ENCODE measurements at regions not wholly inside any gene's neighbourhood (a gene's known extent, or its start where the extent isn't known, plus 50 kb on each side); places are given as distances from the start of the nearest gene placed in this dataset.

GRCh38 chr11:106281455-106282173 lies 204.2 kb downstream of the AASDHPPT start:
- H2AFZ ChIP-seq (ENCODE audit: insufficient read depth, low read depth, low read length, poor library complexity, severe bottlenecking), result no peak overlapping the region
- WGBS (ENCODE audit: insufficient coverage), result 100% methylated on average over 2 of the region's 3 CpGs
- H3K36me3 ChIP-seq (replicated peaks in 1 of 2; ENCODE audit: control insufficient read depth in 1 of 2, insufficient read depth in 2 of 2, low read length in 2 of 2), result no peaks in the 10 kb centered on the region
- Mint-ChIP-seq H3K4me3 (no peak overlapping the region), H3K9me3 (peaks cover 2 to 5% (median 3%) of the 10 kb centered on the region in 7 donors), H3K36me3 (no peaks in the 10 kb centered on the region), H3K27ac (no peak overlapping the region), H3K4me1 (no peaks in the 10 kb centered on the region), H3K27me3 (ENCODE audit: low read depth in 3 of 3) (no peaks in the 10 kb centered on the region)
- H3K4me2 ChIP-seq (replicated peaks; ENCODE audit: extremely low read depth, low read length, poor library complexity, severe bottlenecking), result no peak overlapping the region
- H3K79me2 ChIP-seq (ENCODE audit: insufficient read depth, low read length), result no peaks in the 10 kb centered on the region
- H3K4me3 ChIP-seq (replicated peaks in 1 of 3; ENCODE audit: low read depth in 2 of 3, low read length in 3 of 3), result no peak overlapping the region
- H4K20me1 ChIP-seq (ENCODE audit: insufficient read depth, low read length), result no peaks in the 10 kb centered on the region
- TF ChIP-seq CTCF (IDR thresholded peaks at IDR 0.05), result no peak
- H3K27ac ChIP-seq (ENCODE audit: low read depth in 1 of 2, low read length in 2 of 2), result no peak overlapping the region
- no peaks in the 10 kb centered on the region for H3K27me3 ChIP-seq (ENCODE audit: control insufficient read depth in 2 of 2, insufficient read depth in 2 of 2, low read length in 2 of 2)
- DNase-seq, result no peak
- H3K9me3 ChIP-seq (replicated peaks in 1 of 2; ENCODE audit: control insufficient read depth in 1 of 2, insufficient read depth in 1 of 2, low read length in 2 of 2), result peaks cover 5 to 12% of the 10 kb centered on the region in 2 donors
- H3K4me1 ChIP-seq (ENCODE audit: control insufficient read depth in 1 of 2, insufficient read depth in 2 of 2, low read length in 2 of 2), result no peaks in the 10 kb centered on the region
- H3K9ac ChIP-seq (ENCODE audit: insufficient read depth, low read length, poor library complexity, severe bottlenecking), result no peak overlapping the region
- intact Hi-C loops (cut with micrococcal nuclease), result no loop called here

- Mint-ChIP-seq H3K36me3 (no peaks in the 10 kb centered on the region), H3K27ac (no peak overlapping the region), H3K27me3 (ENCODE audit: low read depth in 3 of 3) (no peaks in the 10 kb centered on the region), H3K4me3 (no peak overlapping the region), H3K4me1 (no peaks in the 10 kb centered on the region), H3K9me3 (peaks cover 0 to 2% (median 0%) of the 10 kb centered on the region in 7 donors)
- Histone ChIP-seq H3K4me2 (replicated peaks; ENCODE audit: extremely low read depth, low read length, poor library complexity, severe bottlenecking) (no peak overlapping the region), H3K36me3 (replicated peaks in 1 of 2; ENCODE audit: control insufficient read depth in 1 of 2, insufficient read depth in 2 of 2, low read length in 2 of 2) (no peaks in the 10 kb centered on the region), H2AFZ (ENCODE audit: insufficient read depth, low read depth, low read length, poor library complexity, severe bottlenecking) (no peak overlapping the region), H3K79me2 (ENCODE audit: insufficient read depth, low read length) (no peaks in the 10 kb centered on the region), H3K9me3 (replicated peaks in 1 of 2; ENCODE audit: control insufficient read depth in 1 of 2, insufficient read depth in 1 of 2, low read length in 2 of 2) (no peaks in the 10 kb centered on the region), H3K27ac (ENCODE audit: low read depth in 1 of 2, low read length in 2 of 2) (no peak overlapping the region), H3K4me1 (ENCODE audit: control insufficient read depth in 1 of 2, insufficient read depth in 2 of 2, low read length in 2 of 2) (no peaks in the 10 kb centered on the region), H3K27me3 (ENCODE audit: control insufficient read depth in 2 of 2, insufficient read depth in 2 of 2, low read length in 2 of 2) (no peaks in the 10 kb centered on the region), H4K20me1 (ENCODE audit: insufficient read depth, low read length) (no peaks in the 10 kb centered on the region), H3K4me3 (replicated peaks in 1 of 3; ENCODE audit: low read depth in 2 of 3, low read length in 3 of 3) (no peak overlapping the region), H3K9ac (ENCODE audit: insufficient read depth, low read length, poor library complexity, severe bottlenecking) (no peak overlapping the region)
- DNase-seq, result no peak
- WGBS (ENCODE audit: insufficient coverage), result 29% methylated on average over 1 of the region's 3 CpGs
- TF ChIP-seq CTCF (IDR thresholded peaks at IDR 0.05), result no peak
- intact Hi-C loops (cut with micrococcal nuclease), result no loop called here
Measured at GRCh38 chr11:106286881-106287504, 209.5 kb downstream of the AASDHPPT start.
